ENCODE measurements at regions not wholly inside any gene's neighbourhood (a gene's known extent, or its start where the extent isn't known, plus 50 kb on each side); places are given as distances from the start of the nearest gene placed in this dataset.

DNA sequence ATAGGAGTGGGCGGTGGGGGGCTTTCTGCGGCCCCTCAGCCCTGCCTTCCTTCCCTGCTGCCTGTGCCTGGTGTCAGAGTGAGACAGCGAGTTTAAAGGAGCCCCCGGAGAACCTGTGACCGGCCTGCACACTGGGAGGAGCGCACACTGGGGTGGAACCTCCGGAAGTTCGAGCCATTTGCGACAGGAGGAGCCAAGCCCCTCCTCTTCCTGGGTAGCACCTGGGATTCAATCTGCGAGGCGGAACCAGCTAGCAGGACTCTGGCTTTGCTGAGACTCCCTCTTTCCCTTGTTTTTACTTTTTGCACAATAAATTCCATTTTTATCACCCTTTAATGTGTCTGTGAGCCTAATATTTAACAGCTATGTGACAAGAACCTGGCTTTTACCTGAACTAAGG, 540.6 kb downstream of the NPHP4 start:
- Histone ChIP-seq H3K9me3 (replicated peaks) (no peaks in the 10 kb centered on the region), H3K27me3 (ENCODE audit: low read depth) (peaks cover 99% of the 10 kb centered on the region), H3K27ac (replicated peaks) (no peak overlapping the region), H3K4me3 (no peak overlapping the region), H3K36me3 (no peaks in the 10 kb centered on the region), H3K4me1 (peaks cover 6% of the 10 kb centered on the region)
- no peak for DNase-seq
- TF ChIP-seq, protein P1, sequence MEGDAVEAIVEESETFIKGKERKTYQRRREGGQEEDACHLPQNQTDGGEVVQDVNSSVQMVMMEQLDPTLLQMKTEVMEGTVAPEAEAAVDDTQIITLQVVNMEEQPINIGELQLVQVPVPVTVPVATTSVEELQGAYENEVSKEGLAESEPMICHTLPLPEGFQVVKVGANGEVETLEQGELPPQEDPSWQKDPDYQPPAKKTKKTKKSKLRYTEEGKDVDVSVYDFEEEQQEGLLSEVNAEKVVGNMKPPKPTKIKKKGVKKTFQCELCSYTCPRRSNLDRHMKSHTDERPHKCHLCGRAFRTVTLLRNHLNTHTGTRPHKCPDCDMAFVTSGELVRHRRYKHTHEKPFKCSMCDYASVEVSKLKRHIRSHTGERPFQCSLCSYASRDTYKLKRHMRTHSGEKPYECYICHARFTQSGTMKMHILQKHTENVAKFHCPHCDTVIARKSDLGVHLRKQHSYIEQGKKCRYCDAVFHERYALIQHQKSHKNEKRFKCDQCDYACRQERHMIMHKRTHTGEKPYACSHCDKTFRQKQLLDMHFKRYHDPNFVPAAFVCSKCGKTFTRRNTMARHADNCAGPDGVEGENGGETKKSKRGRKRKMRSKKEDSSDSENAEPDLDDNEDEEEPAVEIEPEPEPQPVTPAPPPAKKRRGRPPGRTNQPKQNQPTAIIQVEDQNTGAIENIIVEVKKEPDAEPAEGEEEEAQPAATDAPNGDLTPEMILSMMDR (IDR thresholded peaks at IDR 0.05; ENCODE audit: borderline replicate concordance) = no peak
- intact Hi-C loops (cut with micrococcal nuclease) = no loop called here

DNA sequence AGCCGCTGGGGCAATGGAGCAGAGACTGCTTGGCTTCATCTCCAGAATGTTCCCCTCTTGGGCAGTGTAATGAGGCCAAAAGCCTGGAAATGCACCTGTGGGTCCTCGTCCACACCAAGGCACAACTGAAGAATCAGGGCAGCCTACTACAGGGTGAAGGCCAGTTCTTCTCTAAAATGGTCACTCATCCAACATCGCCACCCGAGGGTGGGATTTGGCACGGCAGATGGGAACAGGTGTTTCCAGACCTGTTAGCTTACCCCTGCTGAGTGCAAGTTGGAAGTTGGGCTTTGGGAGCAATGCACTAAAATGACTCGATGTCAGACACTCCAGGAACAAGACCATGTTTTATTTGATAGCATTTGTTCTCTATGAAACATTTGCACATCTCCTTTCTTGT, 543.7 kb downstream of the NPHP4 start:
- no peaks in the 10 kb centered on the region for H3K4me1 ChIP-seq
- peaks cover 94% of the 10 kb centered on the region for H3K27me3 ChIP-seq (ENCODE audit: low read depth)
- intact Hi-C loops (cut with micrococcal nuclease) = no loop called here
- no peak overlapping the region for H3K4me3 ChIP-seq
- H3K9me3 ChIP-seq (replicated peaks) = no peaks in the 10 kb centered on the region
- H3K27ac ChIP-seq (replicated peaks) = no peak overlapping the region
- H3K36me3 ChIP-seq = no peaks in the 10 kb centered on the region
- no peak for DNase-seq
- TF ChIP-seq, protein P1 (IDR thresholded peaks at IDR 0.05; ENCODE audit: borderline replicate concordance) = no peak

DNA sequence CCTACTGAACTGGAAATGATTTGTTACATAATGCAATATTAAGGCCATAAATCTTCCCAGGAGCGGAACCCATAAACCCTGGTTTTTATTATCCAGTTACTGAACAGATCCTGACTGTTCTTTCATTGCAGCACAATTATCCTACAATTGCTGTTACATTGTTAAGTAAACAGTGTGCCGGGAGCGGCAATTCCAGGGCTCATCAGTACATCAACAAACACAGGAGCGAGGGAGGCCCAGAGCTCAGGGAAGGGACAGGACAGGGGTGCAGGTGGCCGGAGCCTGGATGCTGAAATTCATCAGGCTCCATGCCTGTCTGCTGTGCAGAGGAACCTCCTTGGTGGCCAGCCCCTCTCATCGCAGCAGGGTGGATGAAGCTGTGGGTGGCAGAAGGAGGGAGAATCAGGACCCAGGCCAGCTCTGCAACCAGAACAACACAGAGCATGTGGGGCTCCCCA, 544.7 kb downstream of the NPHP4 start:
- Histone ChIP-seq H3K27me3 (ENCODE audit: low read depth) (peaks cover 94% of the 10 kb centered on the region), H3K4me3 (no peak overlapping the region), H3K36me3 (no peaks in the 10 kb centered on the region), H3K9me3 (replicated peaks) (no peaks in the 10 kb centered on the region), H3K4me1 (no peaks in the 10 kb centered on the region), H3K27ac (replicated peaks) (no peak overlapping the region)
- DNase-seq = no peak
- intact Hi-C loops (cut with micrococcal nuclease) = no loop called here
- TF ChIP-seq, protein P1 (IDR thresholded peaks at IDR 0.05; ENCODE audit: borderline replicate concordance) = no peak

DNA sequence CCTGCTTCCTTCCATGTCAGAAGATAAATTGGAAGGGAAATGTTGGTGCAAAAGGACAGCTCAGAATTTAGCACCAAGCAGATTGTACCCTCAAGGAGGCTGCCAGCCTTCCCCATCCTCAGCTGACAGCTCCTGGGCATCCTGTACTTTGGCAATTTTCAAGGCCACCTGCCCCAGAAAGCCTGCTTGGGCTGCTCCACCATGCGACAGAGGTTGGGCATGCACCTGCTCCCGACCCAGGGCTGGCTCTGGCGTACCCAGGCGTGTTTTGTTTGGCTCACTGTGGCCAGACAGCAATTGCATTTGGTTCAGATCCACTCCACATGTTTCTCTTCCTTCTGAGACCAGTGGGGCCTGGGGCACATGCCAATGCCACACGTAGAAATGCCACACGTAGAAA, 547.8 kb downstream of the NPHP4 start:
- DNase-seq = no peak
- H3K4me1 ChIP-seq = no peaks in the 10 kb centered on the region
- H3K27me3 ChIP-seq (ENCODE audit: low read depth) = peaks cover 92% of the 10 kb centered on the region
- no peaks in the 10 kb centered on the region for H3K36me3 ChIP-seq
- no peak overlapping the region for H3K27ac ChIP-seq (replicated peaks)
- TF ChIP-seq, protein P1 (IDR thresholded peaks at IDR 0.05; ENCODE audit: borderline replicate concordance) = no peak
- intact Hi-C loops (cut with micrococcal nuclease) = no loop called here
- peaks cover 10% of the 10 kb centered on the region for H3K9me3 ChIP-seq (replicated peaks)
- H3K4me3 ChIP-seq = no peak overlapping the region

DNA sequence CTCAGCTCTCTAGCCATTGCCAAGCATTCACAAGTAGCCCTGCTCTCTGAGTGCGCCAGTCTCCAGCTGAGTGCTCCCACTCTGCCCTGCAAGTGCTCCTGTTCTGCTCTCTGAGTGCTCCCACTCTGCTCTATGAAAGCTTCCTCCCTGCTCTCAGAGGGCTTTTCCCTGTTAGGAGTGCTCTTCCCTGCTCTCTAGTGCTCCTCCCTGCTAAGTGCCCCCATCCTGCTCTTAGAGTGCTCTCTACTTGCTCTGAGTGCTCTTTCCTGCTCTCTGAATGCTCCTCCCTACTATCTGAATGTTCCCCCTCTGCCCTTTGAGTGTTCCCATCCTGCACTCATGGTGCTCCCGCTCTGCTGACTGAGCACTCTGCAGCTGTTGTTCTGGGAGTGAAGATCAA, 555.4 kb downstream of the NPHP4 start:
- intact Hi-C loops (cut with micrococcal nuclease) = no loop called here
- DNase-seq = no peak
- H3K4me1 ChIP-seq = no peaks in the 10 kb centered on the region
- H3K9me3 ChIP-seq (replicated peaks) = peaks cover 27% of the 10 kb centered on the region
- no peak overlapping the region for H3K4me3 ChIP-seq
- H3K27ac ChIP-seq (replicated peaks) = no peak overlapping the region
- peaks cover 98% of the 10 kb centered on the region for H3K27me3 ChIP-seq (ENCODE audit: low read depth)
- H3K36me3 ChIP-seq = no peaks in the 10 kb centered on the region
- TF ChIP-seq, protein P1 (IDR thresholded peaks at IDR 0.05; ENCODE audit: borderline replicate concordance) = no peak

DNA sequence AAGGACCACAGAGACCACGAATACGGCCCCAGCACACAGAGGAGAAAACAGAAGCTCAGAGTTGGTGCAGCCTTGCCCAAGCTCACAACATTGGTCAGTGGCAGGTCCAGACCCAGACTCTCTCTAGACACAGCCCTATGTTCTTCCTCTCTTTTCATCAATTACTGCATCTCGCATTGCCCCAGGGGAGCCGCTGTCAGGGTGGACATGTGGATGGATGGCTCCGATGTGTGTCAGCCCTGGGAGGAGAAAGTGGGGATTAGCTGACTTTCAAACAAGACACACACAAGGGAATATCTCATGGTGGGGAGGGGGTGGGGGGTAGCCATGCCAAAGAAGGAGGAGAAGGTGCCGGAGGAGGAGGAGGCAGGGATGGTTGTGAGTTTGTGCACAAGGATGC, 556.8 kb downstream of the NPHP4 start:
- Histone ChIP-seq H3K36me3 (no peaks in the 10 kb centered on the region), H3K4me1 (no peaks in the 10 kb centered on the region), H3K27ac (replicated peaks) (no peak overlapping the region), H3K9me3 (replicated peaks) (peaks cover 26% of the 10 kb centered on the region), H3K27me3 (ENCODE audit: low read depth) (peaks cover 98% of the 10 kb centered on the region), H3K4me3 (no peak overlapping the region)
- intact Hi-C loops (cut with micrococcal nuclease) = no loop called here
- DNase-seq = no peak
- TF ChIP-seq, protein P1 (IDR thresholded peaks at IDR 0.05; ENCODE audit: borderline replicate concordance) = no peak
